ENCODE measurements at regions not wholly inside any gene's neighbourhood (a gene's known extent, or its start where the extent isn't known, plus 50 kb on each side); places are given as distances from the start of the nearest gene placed in this dataset.
"Not testable (repeated sequence)": the region's sequence is repeated elsewhere in the genome, so short reads cannot be mapped to it uniquely, and the experiment has no call there.

DNA sequence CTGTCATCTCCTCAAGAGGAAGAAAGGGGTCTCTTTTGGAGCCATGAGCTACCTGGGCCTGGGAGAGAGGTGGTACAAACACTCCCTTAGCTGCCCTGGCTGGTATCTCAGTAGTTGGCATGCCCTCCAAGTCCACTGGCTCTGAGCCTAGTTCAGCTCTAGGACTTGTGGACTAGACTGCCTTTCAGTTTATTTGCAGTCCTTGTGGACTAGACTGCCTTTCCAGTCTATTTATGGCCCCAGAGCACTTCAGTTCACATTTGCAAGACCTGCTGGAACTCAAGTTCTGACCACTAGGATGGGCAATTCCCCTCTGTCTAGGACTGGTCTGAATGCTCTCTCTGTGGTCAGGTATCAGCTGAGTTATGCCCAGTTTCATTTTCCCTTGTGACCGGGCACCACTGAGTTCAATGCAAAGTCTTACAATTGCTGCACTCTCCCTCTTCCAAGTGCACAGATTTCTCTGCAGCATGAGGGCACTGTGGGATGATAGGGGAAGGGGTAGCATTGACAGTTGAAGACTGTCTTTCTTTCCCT lies 1019.0 kb downstream of the TAF11L14 start:
- DNase-seq (ENCODE audit: extremely low read depth in 1 of 2, low read depth in 1 of 2) = no peak

DNA sequence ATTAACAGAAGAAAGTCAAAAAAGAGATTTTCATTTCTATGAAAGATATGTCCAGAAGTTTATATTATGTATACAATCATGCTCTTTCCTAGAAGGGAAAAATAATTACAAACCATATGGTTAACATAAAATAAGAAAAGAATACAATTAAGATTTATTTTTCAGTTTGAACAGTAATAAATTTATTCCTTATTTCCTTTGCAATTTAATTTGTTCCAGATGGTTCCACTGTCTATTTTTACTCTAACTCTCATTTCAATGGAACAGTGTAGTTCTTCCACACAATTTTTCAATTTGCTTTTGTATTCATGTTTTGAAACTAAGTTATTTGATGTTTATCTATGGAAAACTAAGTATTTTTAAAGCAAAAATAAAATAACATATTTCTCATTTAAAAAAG lies 1026.3 kb downstream of the TAF11L14 start:
- no peak for DNase-seq (ENCODE audit: extremely low read depth in 1 of 2, low read depth in 1 of 2)

DNA sequence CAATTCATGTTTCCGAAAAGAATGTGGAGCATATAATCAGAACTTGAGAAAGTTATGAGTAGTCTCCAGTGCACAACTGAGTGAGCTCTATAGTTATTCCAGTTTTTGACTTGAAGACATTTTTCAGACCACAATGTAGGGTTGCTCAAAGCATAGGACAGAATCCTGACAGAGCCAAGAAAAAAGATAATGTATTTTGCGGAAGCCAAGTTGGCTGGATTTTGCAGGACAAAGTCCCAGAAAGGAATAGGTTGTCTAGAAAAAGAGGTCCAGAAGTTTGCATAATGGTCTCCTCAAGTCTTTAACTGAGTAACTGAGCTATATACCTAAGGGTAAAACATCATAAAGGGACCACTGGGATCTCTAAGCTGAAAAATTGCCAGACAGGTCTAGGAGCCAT lies 1028.0 kb downstream of the TAF11L14 start:
- no peak for DNase-seq (ENCODE audit: extremely low read depth in 1 of 2, low read depth in 1 of 2)

DNA sequence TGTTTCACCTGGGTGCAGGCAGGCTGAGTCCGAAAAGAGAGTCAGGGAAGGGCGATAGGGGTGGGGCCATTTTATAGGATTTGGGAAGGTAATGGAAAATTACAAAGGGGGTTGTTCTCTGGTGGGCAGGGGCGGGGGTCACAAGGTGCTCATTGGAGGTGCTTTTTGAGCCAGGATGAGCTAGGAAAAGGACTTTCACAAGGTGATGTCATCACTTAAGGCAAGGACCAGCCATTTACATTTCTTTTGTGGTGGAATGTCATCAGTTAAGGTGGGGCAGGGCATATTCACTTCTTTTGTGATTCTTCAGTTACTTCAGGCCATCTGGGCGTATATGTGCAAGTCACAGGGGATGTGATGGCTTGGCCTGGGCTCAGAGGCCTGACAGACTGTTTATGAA lies 1040.0 kb downstream of the TAF11L14 start:
- not testable (repeated sequence) for DNase-seq (ENCODE audit: extremely low read depth in 1 of 2, low read depth in 1 of 2)

DNA sequence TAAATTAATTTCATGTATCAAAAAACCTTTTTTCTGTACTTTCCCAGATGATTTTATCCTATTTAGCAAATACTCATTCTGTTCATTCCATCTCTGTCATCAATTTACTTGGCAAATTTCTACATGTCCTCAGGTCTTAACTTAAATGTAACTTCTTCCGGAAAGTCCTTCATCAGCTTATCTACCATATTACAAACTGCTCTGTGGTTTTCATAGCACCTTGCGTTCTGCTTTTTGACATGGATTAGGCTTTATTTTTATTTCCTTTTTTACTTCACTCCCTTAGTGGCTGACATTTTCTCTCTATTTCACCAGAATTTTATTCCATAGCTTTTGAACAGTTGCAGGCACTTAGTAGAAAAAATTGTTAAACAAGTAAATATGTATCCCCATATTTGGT lies 1040.8 kb downstream of the TAF11L14 start:
- no peak for DNase-seq (ENCODE audit: extremely low read depth in 1 of 2, low read depth in 1 of 2)

DNA sequence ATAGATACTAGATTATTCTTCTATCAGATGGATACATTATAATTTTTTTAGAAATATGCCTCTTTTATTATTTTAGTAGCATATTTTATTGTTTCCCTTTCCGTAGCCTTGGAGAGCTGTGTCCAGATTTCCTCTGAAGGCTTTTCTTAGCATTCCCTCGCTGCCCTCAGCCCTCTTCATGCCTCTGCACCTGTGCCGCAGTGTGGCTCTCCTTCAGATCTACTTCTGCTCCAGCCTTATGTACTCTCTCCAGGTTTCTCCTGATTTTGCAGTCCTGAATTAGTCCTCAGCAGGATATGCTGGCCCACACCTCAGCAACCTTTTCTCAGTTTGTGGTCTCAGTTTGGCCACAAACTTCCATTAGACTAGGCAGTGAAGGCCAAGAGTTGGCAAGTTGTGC lies 1052.0 kb downstream of the TAF11L14 start:
- no peak for DNase-seq (ENCODE audit: extremely low read depth in 1 of 2, low read depth in 1 of 2)

DNA sequence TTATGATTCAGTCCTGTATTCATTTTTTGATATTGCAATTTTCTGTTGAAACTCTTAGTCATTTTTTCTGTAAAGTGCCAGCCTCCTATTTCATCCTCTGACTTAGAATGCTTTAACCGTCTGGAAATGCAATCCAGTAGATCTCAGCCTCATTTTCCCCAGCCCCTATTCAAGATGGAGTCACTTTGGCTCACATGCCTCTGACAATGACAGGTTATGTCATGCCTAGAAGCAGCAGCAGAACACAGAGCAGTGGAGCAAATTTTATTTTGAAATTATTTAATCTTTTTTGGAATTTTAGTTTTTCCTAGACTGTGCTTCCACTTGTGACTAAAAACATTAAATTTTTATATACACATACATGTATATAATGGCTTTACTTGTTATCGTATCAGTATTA lies 1053.2 kb downstream of the TAF11L14 start:
- no peak for DNase-seq (ENCODE audit: extremely low read depth in 1 of 2, low read depth in 1 of 2)

DNA sequence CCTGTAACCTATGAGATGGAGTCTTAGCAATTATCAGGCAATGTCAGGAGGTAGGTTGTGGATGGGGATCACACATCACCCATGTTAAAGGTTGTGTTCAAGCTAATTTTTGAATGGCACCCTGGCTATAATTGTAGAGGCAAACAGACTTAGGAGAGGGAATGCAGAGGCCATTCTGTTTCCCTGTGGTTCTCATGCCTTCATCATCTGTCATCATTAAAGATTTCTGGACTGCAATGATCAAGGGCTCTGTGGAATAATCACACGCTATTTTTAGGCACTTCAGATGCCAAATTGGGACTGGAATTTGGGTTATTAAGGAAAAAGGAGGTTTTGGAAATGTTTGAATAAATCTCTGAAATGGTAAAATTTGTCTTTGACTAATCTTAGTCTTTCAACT lies 1065.4 kb downstream of the TAF11L14 start:
- DNase-seq (ENCODE audit: extremely low read depth in 1 of 2, low read depth in 1 of 2) = no peak

DNA sequence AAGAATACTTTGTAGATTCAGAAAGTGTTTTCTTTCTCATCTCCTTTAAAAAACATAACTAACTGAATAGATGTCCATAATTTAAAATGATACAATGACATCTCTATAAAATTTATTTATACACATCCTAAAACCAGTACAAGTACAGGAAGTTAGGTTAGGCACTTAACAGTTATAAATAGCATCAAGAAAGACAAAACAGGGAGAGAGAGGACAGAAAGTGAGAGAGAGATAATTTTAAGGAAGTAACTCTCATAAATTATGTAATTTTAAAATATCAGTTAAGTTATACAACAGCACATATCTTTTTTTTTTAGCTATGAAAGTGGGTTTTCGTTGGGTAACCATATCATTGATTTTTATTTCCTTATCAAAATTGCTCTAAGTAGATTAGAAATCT lies 1068.6 kb downstream of the TAF11L14 start:
- no peak for DNase-seq (ENCODE audit: extremely low read depth in 1 of 2, low read depth in 1 of 2)

DNA sequence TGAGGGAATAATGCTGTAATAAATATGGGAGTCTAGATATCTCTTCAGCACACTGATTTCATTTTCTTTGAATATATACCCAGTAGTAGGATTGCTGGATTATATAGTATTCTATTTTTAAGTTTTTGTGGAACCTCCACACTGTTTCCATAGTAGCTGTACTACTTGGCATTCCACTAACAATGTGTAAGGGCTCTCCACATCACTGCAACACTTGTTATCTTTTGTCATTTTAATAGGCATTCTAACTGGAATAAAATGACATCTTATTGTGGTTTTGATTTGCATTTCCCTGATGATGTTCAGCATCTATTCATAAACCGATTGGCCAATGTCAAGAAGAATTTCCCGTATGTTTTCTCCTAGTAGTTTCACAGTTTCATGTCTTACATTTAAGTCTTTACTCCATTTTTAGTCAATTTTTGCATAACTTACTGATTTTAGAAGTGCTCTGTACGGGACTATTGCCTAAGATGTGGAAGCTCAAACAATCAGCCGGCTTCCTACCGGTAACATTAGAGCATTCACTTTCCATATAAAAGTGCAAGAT lies 1078.8 kb downstream of the TAF11L14 start:
- no peak for DNase-seq (ENCODE audit: extremely low read depth in 1 of 2, low read depth in 1 of 2)

DNA sequence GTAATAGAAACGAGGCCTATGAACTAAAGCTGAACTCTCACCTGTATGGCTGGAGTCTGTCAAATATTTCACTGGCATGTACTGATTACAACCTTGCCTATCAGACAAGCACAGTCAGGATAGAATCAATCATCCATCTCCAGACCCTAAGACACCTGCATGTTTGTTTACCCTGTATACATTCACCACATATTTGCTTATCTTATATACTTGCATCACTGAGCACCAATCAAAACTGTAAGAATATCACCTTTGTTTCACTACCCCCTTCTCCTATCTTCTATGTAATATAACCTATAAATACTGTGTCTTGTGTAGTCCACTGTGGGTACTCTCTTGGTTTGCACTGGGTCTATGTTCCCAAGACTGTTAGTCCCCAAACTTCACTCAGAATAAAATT lies 1085.7 kb downstream of the TAF11L14 start:
- no peak for DNase-seq (ENCODE audit: extremely low read depth in 1 of 2, low read depth in 1 of 2)

DNA sequence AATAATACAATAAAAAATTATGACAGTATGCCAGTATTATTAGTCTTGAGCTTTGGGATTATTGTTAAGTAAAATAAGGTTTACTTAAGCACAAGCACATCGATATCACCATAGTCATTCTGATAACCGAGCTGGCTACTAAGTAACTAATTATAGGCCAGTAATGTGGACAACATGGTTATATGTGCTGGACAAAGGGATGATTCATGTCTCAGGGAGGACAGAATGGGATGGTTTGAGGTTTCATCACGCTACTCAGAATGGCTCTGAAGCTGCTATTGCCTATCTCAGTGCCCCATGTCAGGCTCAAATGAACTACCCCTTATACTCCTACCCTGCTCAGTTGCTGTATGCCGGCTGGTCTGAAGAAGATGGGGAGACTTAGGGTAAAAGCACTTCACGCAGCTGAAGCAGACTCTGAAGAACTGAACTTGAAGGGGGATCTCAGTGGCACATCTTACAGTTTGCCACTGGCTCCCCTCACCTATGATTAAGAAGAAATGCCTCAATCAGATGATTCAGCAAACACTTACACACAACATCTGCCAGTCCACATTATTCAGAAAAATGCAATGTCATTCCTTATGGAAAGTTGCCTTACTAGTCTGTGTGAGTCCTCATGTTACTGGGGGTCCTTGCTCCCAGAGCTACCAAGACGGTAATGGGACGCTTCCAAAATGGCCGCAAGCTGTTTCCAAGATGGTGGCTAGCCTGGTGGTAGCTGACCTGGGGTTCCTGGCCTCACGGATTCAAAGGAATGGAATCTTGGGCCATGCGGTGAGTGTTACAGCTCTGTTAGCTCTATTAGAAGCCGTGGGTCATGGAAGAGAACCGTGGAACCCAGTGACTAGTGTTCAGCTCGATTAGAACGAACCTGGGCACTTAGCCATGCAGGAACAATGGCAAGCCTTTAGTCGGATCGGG lies 1098.6 kb downstream of the TAF11L14 start:
- no peak for DNase-seq (ENCODE audit: extremely low read depth in 1 of 2, low read depth in 1 of 2)

DNA sequence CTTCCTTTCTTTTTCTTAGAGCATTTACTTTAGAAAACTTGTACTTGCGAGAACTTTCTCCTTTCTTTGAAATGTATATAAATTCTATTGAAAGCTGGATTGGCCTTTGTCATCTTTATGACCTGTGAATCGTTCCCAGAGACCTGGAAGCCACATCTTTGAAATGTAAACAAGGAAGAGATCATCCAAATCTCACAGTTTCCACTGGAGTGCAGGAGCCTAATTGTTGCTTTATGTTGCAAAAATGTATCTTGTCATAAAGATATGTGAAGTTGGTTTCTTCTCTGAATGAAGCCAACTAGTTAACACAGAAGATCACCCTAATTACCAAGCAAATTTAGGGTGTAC lies 1101.8 kb downstream of the TAF11L14 start:
- DNase-seq (ENCODE audit: extremely low read depth in 1 of 2, low read depth in 1 of 2) = no peak

DNA sequence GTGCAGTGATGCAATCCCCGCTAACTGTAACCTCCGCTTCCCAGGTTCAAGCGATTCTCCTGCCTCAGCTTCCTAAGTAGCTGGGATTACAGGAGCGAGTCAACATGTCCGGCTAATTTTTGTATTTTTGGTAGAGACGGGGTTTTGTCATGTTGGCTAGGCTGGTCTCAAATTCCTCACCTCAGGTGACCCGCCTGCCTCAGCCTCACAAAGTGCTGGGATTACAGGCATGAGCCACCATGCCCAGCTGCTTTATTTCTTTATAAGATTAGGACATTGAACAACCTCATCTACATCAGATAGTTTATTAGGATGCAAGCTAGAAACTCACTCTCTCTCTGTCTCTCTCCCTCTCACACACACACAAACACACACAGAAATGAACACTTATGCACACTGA lies 1102.5 kb downstream of the TAF11L14 start:
- not testable (repeated sequence) for DNase-seq (ENCODE audit: extremely low read depth in 1 of 2, low read depth in 1 of 2)

DNA sequence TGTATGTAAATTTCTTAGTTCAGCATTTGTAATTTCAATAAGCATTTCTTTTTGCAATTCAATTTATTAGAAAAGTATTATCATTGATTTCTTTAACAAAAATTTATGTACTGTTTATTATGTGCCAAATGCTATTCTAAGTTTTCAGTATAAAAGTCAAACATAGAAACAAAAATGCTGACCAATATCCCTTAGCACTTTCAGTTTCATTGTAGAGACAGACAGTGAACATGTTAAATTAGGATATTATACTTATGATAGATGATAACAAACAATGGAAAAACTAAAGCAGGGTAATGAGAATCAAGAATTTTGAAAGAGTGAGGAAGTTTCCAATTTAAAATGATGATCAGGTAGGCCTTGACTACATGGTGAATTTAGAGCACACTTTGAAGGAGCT lies 1106.0 kb downstream of the TAF11L14 start:
- no peak for DNase-seq (ENCODE audit: extremely low read depth in 1 of 2, low read depth in 1 of 2)

DNA sequence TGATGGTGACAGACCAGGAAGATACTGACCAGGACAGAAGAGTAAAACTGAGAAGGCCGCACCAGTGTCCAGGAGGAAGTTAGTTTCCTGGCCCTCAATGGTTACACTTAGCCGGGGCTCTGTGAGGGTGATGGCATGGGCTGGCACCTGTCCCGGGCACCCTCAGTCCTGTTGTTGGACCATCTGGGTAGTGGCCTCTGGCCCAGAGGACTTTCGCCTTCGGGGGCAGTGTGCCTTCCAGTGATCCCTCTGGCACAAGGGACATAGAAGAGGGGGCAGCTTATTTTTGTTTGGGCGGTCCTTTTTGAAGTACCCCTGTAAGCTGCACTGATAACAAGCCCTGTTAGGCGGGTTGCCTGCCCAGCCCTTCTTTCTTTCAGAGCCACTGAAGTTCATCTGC lies 1108.6 kb downstream of the TAF11L14 start:
- no peak for DNase-seq (ENCODE audit: extremely low read depth in 1 of 2, low read depth in 1 of 2)

DNA sequence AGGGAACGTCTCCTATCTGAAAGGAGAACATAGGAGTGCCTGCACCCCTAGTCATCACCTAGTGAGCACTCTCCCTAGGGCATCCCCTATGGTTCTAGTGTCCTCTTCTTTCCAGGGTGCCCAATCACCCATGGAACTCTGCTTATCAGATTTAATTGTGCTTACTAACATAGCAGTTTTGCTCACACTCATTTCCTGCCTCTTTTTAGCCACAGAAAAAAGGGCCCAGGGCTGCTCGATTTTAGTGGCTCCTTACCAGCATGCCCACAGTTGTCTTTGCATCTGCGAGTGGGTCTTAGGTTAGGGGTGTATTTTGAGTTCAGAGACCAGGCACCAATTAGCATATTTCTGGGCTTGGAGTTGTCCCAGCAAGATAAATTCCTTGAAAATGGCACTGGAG lies 1110.2 kb downstream of the TAF11L14 start:
- DNase-seq (ENCODE audit: extremely low read depth in 1 of 2, low read depth in 1 of 2) = no peak

DNA sequence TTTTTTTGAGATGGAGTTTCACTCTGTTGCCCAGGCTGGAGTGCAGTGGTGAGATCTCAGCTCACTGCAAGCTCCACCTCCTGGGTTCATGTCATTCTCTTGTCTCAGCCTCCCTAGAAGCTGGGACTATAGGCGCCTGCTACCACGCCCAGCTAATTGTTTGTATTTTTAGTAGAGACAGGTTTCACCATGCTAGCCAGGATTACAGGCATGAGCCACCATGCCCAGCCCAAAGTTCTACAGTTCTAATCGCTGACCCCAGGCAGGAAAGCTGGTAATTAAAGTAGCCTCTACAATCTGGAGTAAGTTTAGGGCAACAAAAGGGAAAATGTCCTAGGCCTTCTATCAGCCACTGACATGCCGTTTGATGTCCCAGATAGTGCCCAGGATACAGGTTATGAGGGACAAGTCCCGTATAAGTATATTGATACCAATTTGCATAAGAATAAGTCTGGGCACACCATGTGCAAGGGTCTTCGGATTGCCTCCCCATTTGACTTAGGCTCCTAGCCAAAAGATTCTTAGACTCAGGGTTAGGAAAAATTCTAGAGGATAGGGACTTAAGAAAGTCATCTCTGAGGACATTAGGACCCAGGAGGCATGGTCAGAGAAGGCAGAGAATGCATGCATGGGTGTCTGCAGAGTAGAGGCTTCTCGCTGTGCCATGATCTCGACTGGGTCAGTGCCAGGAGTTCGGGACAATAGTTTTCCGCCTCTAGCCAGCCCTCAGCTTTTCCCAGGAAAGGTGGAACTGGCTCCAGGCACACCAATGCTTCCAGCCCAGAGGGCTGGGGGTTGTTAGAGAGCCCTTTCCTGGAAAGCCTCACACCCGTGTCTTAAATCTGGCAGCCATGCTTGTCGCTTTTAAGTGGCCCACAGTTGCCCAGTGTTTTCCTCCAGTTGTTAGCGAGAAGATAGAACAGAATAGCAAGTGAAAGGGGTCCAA lies 1111.1 kb downstream of the TAF11L14 start:
- DNase-seq (ENCODE audit: extremely low read depth in 1 of 2, low read depth in 1 of 2) = peak in 1 of 2 donors; percentile 12

DNA sequence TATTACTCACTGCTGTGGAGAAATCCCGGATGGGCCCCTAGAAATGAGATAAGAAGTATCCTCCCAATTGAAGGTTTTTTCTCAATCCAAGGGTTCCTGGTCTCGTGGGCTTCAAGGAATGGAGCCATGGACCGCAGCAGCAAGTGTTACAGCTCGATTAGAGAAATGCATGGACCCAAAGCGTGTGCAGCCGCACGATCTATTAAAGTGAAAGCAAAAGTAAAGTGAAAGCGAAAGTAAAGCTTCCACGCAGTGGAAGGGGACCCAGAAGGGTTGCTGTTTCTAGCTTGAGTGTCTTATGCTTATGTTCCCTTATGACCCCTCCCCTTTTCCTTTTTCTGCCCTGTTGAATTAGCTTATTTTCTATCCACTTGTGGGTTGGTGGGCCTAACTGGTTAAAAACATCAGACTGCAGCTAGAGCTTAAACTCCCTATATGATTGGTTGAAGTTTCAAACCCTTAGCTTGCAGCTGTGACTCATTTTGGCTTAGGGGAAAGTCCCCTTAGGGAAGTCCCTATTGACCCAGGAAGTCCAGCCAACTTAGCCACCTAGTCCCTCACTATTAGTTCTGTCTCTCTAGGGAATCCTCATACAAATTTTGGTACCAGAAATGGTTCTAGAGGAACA lies 1111.8 kb downstream of the TAF11L14 start:
- DNase-seq (ENCODE audit: extremely low read depth in 1 of 2, low read depth in 1 of 2) = peak in 1 of 2 donors; percentile 11

DNA sequence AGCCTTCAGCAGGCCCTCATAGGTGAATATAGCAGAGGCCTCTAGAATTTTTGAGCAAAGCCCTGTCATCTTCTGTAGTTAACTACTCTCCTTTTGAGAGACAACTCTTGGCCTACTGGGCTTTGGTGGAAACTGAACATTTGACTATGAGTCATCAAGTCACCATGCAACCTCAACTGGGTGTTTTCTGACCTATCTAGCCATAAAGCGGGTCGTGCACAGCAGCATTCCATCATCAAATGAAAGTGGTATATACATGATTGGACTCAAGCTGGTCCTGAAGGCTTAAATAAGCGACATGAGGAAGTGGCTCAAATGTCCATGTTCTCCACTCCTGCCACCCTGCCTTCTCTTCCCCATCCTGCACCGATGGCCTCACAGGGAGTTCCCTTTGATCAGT lies 1115.5 kb downstream of the TAF11L14 start:
- DNase-seq (ENCODE audit: extremely low read depth in 1 of 2, low read depth in 1 of 2) = peak in 1 of 2 donors; percentile 14

DNA sequence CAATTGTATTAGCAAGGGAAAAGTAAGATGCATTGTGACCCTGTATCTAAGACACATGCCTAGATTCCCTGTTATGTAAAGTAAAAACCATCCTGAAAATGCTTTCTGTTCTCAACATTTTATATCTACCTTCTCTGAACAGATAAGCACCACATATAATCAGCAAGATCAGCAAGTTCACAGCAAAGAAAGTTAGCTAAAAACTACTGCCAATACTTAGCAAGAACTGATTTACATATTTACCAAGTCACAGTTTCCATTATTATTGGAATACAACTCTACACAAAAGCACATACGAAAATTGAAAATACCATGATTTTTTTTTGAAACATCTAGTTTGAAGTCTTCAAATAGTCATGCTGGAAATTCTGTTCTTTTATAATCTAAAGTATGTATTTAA lies 1118.1 kb downstream of the TAF11L14 start:
- no peak for DNase-seq (ENCODE audit: extremely low read depth in 1 of 2, low read depth in 1 of 2)
